ENCODE measurements at regions not wholly inside any gene's neighbourhood (a gene's known extent, or its start where the extent isn't known, plus 50 kb on each side); places are given as distances from the start of the nearest gene placed in this dataset.

- CTCF ChIA-PET = no interaction called here
- Mint-ChIP-seq H3K9me3 (ENCODE audit: low read depth, unreplicated experiment) (no peaks in the 10 kb centered on the region), H3K27me3 (ENCODE audit: unreplicated experiment) (peaks cover 14% of the 10 kb centered on the region), H3K4me1 (ENCODE audit: low read depth, unreplicated experiment) (no peaks in the 10 kb centered on the region), H3K4me3 (ENCODE audit: low read depth, unreplicated experiment) (no peak overlapping the region), H3K27ac (ENCODE audit: unreplicated experiment) (no peak overlapping the region), H3K36me3 (ENCODE audit: insufficient read depth, unreplicated experiment) (no peaks in the 10 kb centered on the region)
- no peak for TF ChIP-seq CTCF (IDR thresholded peaks at IDR 0.05; ENCODE audit: unreplicated experiment)
- intact Hi-C loops (cut with micrococcal nuclease; ENCODE audit: unreplicated experiment) = no loop called here
- no peak for DNase-seq
- BruUV-seq (replicated peaks) = no TSS peak
Measured at GRCh38 chr10:131677671-131678070, 223.1 kb upstream of the PPP2R2D start.

GRCh38 chr10:131678171-131678570 is 222.6 kb upstream of the PPP2R2D start:
- Mint-ChIP-seq H3K9me3 (ENCODE audit: low read depth, unreplicated experiment) (no peaks in the 10 kb centered on the region), H3K4me3 (ENCODE audit: low read depth, unreplicated experiment) (no peak overlapping the region), H3K27me3 (ENCODE audit: unreplicated experiment) (peaks cover 14% of the 10 kb centered on the region), H3K27ac (ENCODE audit: unreplicated experiment) (no peak overlapping the region), H3K36me3 (ENCODE audit: insufficient read depth, unreplicated experiment) (no peaks in the 10 kb centered on the region), H3K4me1 (ENCODE audit: low read depth, unreplicated experiment) (no peaks in the 10 kb centered on the region)
- TF ChIP-seq CTCF (IDR thresholded peaks at IDR 0.05; ENCODE audit: unreplicated experiment) = no peak
- DNase-seq = no peak
- BruUV-seq (replicated peaks) = no TSS peak
- intact Hi-C loops (cut with micrococcal nuclease; ENCODE audit: unreplicated experiment) = no loop called here
- CTCF ChIA-PET = no interaction called here

GRCh38 chr10:131678613-131679012 is 222.2 kb upstream of the PPP2R2D start:
- Mint-ChIP-seq H3K4me1 (ENCODE audit: low read depth, unreplicated experiment) (no peaks in the 10 kb centered on the region), H3K4me3 (ENCODE audit: low read depth, unreplicated experiment) (no peak overlapping the region), H3K27me3 (ENCODE audit: unreplicated experiment) (peaks cover 14% of the 10 kb centered on the region), H3K9me3 (ENCODE audit: low read depth, unreplicated experiment) (no peaks in the 10 kb centered on the region), H3K27ac (ENCODE audit: unreplicated experiment) (no peak overlapping the region), H3K36me3 (ENCODE audit: insufficient read depth, unreplicated experiment) (no peaks in the 10 kb centered on the region)
- CTCF ChIA-PET = no interaction called here
- no peak for TF ChIP-seq CTCF (IDR thresholded peaks at IDR 0.05; ENCODE audit: unreplicated experiment)
- intact Hi-C loops (cut with micrococcal nuclease; ENCODE audit: unreplicated experiment) = no loop called here
- no peak for DNase-seq
- BruUV-seq (replicated peaks) = no TSS peak

- Mint-ChIP-seq H3K27me3 (ENCODE audit: unreplicated experiment) (peaks cover 14% of the 10 kb centered on the region), H3K27ac (ENCODE audit: unreplicated experiment) (no peak overlapping the region), H3K4me3 (ENCODE audit: low read depth, unreplicated experiment) (no peak overlapping the region), H3K36me3 (ENCODE audit: insufficient read depth, unreplicated experiment) (no peaks in the 10 kb centered on the region), H3K4me1 (ENCODE audit: low read depth, unreplicated experiment) (no peaks in the 10 kb centered on the region), H3K9me3 (ENCODE audit: low read depth, unreplicated experiment) (no peaks in the 10 kb centered on the region)
- TF ChIP-seq CTCF (IDR thresholded peaks at IDR 0.05; ENCODE audit: unreplicated experiment) = no peak
- intact Hi-C loops (cut with micrococcal nuclease; ENCODE audit: unreplicated experiment) = no loop called here
- BruUV-seq (replicated peaks) = no TSS peak
- CTCF ChIA-PET = no interaction called here
- DNase-seq = no peak
Measured at GRCh38 chr10:131679926-131680325, 220.9 kb upstream of the PPP2R2D start.

- no peak for TF ChIP-seq CTCF (IDR thresholded peaks at IDR 0.05; ENCODE audit: unreplicated experiment)
- Mint-ChIP-seq H3K36me3 (ENCODE audit: insufficient read depth, unreplicated experiment) (no peaks in the 10 kb centered on the region), H3K4me1 (ENCODE audit: low read depth, unreplicated experiment) (no peaks in the 10 kb centered on the region), H3K27me3 (ENCODE audit: unreplicated experiment) (peaks cover 14% of the 10 kb centered on the region), H3K9me3 (ENCODE audit: low read depth, unreplicated experiment) (no peaks in the 10 kb centered on the region), H3K4me3 (ENCODE audit: low read depth, unreplicated experiment) (no peak overlapping the region), H3K27ac (ENCODE audit: unreplicated experiment) (no peak overlapping the region)
- no TSS peak for BruUV-seq (replicated peaks)
- intact Hi-C loops (cut with micrococcal nuclease; ENCODE audit: unreplicated experiment) = no loop called here
- no peak for DNase-seq
- CTCF ChIA-PET = no interaction called here
Measured at GRCh38 chr10:131681122-131681521, 219.7 kb upstream of the PPP2R2D start.

Measured in Calu3 (cell line).